Hepatocyte (in vitro differentiated cells): ENCODE measurements at regions not wholly inside any gene's neighbourhood (a gene's known extent, or its start where the extent isn't known, plus 50 kb on each side); places are given as distances from the start of the nearest gene placed in this dataset.

Experiments used
- DNase-seq: peaks from one replicate; pipeline ENCODE4 v3.0.0-alpha.2; 2016; ENCODE audit warnings: low spot score
- H2AFZ ChIP-seq: fragments of 200-600 bp; sonication (generic); 2 replicates; pipeline ENCODE4 v1.6.0; 2016; ENCODE audit warnings: antibody characterized with exemption, mild to moderate bottlenecking
- H3K27ac ChIP-seq: fragments of 200-600 bp; sonication (generic); 2 replicates; pipeline ENCODE4 v1.5.1; 2016; ENCODE audit warnings: mild to moderate bottlenecking
- H3K27me3 ChIP-seq: fragments of 200-600 bp; sonication (generic); 2 replicates; pipeline ENCODE4 v1.6.1; 2016
- H3K36me3 ChIP-seq: fragments of 200-600 bp; sonication (generic); replicated peaks from 2 replicates; pipeline ENCODE4 v1.5.1; 2016; ENCODE audit warnings: low read depth; ENCODE audit not compliant: insufficient read depth
- H3K4me1 ChIP-seq: fragments of 200-600 bp; sonication (generic); 2 replicates; pipeline ENCODE4 v1.5.1; 2016; ENCODE audit warnings: mild to moderate bottlenecking, moderate library complexity; ENCODE audit not compliant: insufficient read depth
- H3K4me2 ChIP-seq: fragments of 200-600 bp; sonication (generic); 2 replicates; pipeline ENCODE4 v1.6.0; 2016
- H3K4me3 ChIP-seq: fragments of 200-600 bp; sonication (generic); 2 replicates; pipeline ENCODE4 v1.5.1; 2016; ENCODE audit warnings: mild to moderate bottlenecking
- H3K79me2 ChIP-seq: fragments of 200-600 bp; sonication (generic); 2 replicates; pipeline ENCODE4 v1.6.0; 2017; ENCODE audit warnings: mild to moderate bottlenecking
- H3K9me2 ChIP-seq: fragments of 200-600 bp; sonication (generic); replicated peaks from 2 replicates; pipeline ENCODE4 v1.6.0; 2017; ENCODE audit warnings: mild to moderate bottlenecking; ENCODE audit not compliant: insufficient read depth
- H3K9me3 ChIP-seq: fragments of 200-600 bp; sonication (generic); 2 replicates; pipeline ENCODE4 v1.5.1; 2016; ENCODE audit warnings: low read depth, mild to moderate bottlenecking
- H4K20me1 ChIP-seq: fragments of 200-600 bp; sonication (generic); 2 replicates; pipeline ENCODE4 v1.6.0; 2016; ENCODE audit warnings: mild to moderate bottlenecking; ENCODE audit not compliant: insufficient read depth, poor library complexity, severe bottlenecking
- CTCF ChIP-seq: fragments of 200-600 bp; sonication (generic); IDR thresholded peaks from 2 replicates; pipeline ENCODE4 v1.5.1; 2016; ENCODE audit warnings: antibody characterized with exemption, mild to moderate bottlenecking; ENCODE audit not compliant: poor library complexity
- EZH2 ChIP-seq: fragments of 200-600 bp; sonication (generic); IDR thresholded peaks from 2 replicates; pipeline ENCODE4 v1.6.1; 2016; ENCODE audit warnings: antibody characterized with exemption, mild to moderate bottlenecking, borderline replicate concordance
- EZH2phosphoT487 ChIP-seq: fragments of 200-600 bp; sonication (generic); IDR thresholded peaks from one replicate; pipeline ENCODE4 v1.6.1; 2018; ENCODE audit warnings: antibody characterized with exemption, mild to moderate bottlenecking, low read depth, moderate library complexity; ENCODE audit not compliant: unreplicated experiment, severe bottlenecking
- WGBS: methylation state at CpG from one replicate; pipeline ENCODE4 v1.1.6; 2016; ENCODE audit warnings: low lambda C conversion rate; ENCODE audit errors: missing lambda C conversion rate; 5-methylcytosine and 5-hydroxymethylcytosine counted together

GRCh38 chr14:47790477-47790876 lies 115.1 kb upstream of the MDGA2 start:
- H3K79me2 ChIP-seq, result no peaks in the 10 kb centered on the region
- no peaks in the 10 kb centered on the region for H3K36me3 ChIP-seq
- no peaks in the 10 kb centered on the region for H3K27me3 ChIP-seq
- H3K4me2 ChIP-seq, result no peak overlapping the region
- whole genome bisulfite sequencing, result 96% methylated on average over 6 of the region's 6 CpGs
- H4K20me1 ChIP-seq, result no peaks in the 10 kb centered on the region
- H3K9me2 ChIP-seq, result no peaks in the 10 kb centered on the region
- H3K9me3 ChIP-seq, result no peaks in the 10 kb centered on the region
- no peak for TF ChIP-seq EZH2
- TF ChIP-seq EZH2phosphoT487, result no peak
- TF ChIP-seq CTCF, result no peak
- H3K4me3 ChIP-seq, result no peak overlapping the region
- no peak overlapping the region for H2AFZ ChIP-seq
- no peaks in the 10 kb centered on the region for H3K4me1 ChIP-seq
- no peak overlapping the region for H3K27ac ChIP-seq
- no peak for DNase-seq

GRCh38 chr14:47785058-47785457 lies 109.7 kb upstream of the MDGA2 start:
- H2AFZ ChIP-seq, result no peak overlapping the region
- no peak for DNase-seq
- no peak for TF ChIP-seq EZH2phosphoT487
- TF ChIP-seq EZH2, result no peak
- no peak for TF ChIP-seq CTCF
- H3K9me3 ChIP-seq, result no peaks in the 10 kb centered on the region
- H3K27ac ChIP-seq, result no peak overlapping the region
- WGBS, result 55% methylated on average over 2 of the region's 2 CpGs
- H3K27me3 ChIP-seq, result no peaks in the 10 kb centered on the region
- no peak overlapping the region for H3K4me2 ChIP-seq
- H3K4me1 ChIP-seq, result no peaks in the 10 kb centered on the region
- H3K79me2 ChIP-seq, result no peaks in the 10 kb centered on the region
- H3K36me3 ChIP-seq, result no peaks in the 10 kb centered on the region
- no peaks in the 10 kb centered on the region for H4K20me1 ChIP-seq
- no peaks in the 10 kb centered on the region for H3K9me2 ChIP-seq
- H3K4me3 ChIP-seq, result no peak overlapping the region

- Histone ChIP-seq H3K4me3 (no peak overlapping the region), H3K9me2 (no peaks in the 10 kb centered on the region), H3K9me3 (no peaks in the 10 kb centered on the region), H3K4me1 (no peaks in the 10 kb centered on the region), H3K36me3 (no peaks in the 10 kb centered on the region), H3K79me2 (no peaks in the 10 kb centered on the region), H4K20me1 (no peaks in the 10 kb centered on the region), H3K4me2 (no peak overlapping the region), H2AFZ (no peak overlapping the region), H3K27me3 (no peaks in the 10 kb centered on the region), H3K27ac (no peak overlapping the region)
- no peak for DNase-seq
- 34% methylated on average over 4 of the region's 4 CpGs for WGBS
- TF ChIP-seq CTCF (no peak), EZH2phosphoT487 (no peak), EZH2 (no peak)
Measured at GRCh38 chr14:47778631-47779030, 103.2 kb upstream of the MDGA2 start.

GRCh38 chr14:47772652-47773051 lies 97.2 kb upstream of the MDGA2 start:
- Histone ChIP-seq H3K27ac (no peak overlapping the region), H3K4me3 (no peak overlapping the region), H3K36me3 (no peaks in the 10 kb centered on the region), H2AFZ (no peak overlapping the region), H3K9me2 (no peaks in the 10 kb centered on the region), H3K9me3 (no peaks in the 10 kb centered on the region), H3K79me2 (no peaks in the 10 kb centered on the region), H3K27me3 (no peaks in the 10 kb centered on the region), H3K4me2 (no peak overlapping the region), H3K4me1 (no peaks in the 10 kb centered on the region), H4K20me1 (no peaks in the 10 kb centered on the region)
- DNase-seq, result no peak
- TF ChIP-seq CTCF, result no peak
- TF ChIP-seq EZH2phosphoT487, result no peak
- TF ChIP-seq EZH2, result no peak
- WGBS, result 92% methylated on average over 1 of the region's 1 CpG
